ENCODE measurements at regions not wholly inside any gene's neighbourhood (a gene's known extent, or its start where the extent isn't known, plus 50 kb on each side); places are given as distances from the start of the nearest gene placed in this dataset.

GRCh38 chr1:113265196-113265595, 125.1 kb upstream of the MAGI3 start:
- TF ChIP-seq, protein P1, sequence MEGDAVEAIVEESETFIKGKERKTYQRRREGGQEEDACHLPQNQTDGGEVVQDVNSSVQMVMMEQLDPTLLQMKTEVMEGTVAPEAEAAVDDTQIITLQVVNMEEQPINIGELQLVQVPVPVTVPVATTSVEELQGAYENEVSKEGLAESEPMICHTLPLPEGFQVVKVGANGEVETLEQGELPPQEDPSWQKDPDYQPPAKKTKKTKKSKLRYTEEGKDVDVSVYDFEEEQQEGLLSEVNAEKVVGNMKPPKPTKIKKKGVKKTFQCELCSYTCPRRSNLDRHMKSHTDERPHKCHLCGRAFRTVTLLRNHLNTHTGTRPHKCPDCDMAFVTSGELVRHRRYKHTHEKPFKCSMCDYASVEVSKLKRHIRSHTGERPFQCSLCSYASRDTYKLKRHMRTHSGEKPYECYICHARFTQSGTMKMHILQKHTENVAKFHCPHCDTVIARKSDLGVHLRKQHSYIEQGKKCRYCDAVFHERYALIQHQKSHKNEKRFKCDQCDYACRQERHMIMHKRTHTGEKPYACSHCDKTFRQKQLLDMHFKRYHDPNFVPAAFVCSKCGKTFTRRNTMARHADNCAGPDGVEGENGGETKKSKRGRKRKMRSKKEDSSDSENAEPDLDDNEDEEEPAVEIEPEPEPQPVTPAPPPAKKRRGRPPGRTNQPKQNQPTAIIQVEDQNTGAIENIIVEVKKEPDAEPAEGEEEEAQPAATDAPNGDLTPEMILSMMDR (conservative IDR thresholded peaks at IDR 0.05): no peak
- TF ChIP-seq ZFX (IDR thresholded peaks at IDR 0.05): no peak
